ENCODE measurements at regions not wholly inside any gene's neighbourhood (a gene's known extent, or its start where the extent isn't known, plus 50 kb on each side); places are given as distances from the start of the nearest gene placed in this dataset.

DNA sequence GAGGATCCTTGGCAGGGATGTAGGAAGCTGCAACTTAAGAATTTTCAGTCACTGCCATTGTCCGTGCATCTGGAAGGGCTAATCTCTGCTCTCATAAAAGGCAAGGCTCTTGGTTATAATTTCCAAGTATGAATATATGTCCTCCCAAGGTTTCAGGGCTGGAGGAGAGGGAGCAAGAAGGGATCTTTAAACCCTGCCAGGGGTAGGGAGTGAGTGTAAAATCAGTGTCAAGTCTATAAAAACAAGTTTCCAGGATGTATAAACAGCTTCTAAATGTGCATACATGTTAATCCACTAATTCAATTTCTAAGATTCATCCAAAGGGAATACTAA is 110.2 kb upstream of the CYRIA start:
- in situ Hi-C loops (cut with HindIII; ENCODE audit: low pct_unique_long_range_greater_than_20kb, low sequenced_read_pairs) (no loop called here), intact Hi-C loops (cut with micrococcal nuclease; ENCODE audit: unreplicated experiment) (loop anchor here (10.0 kb wide), 2 partner anchors 369 to 899 kb away; no protein-coding TSS in a partner anchor)

DNA sequence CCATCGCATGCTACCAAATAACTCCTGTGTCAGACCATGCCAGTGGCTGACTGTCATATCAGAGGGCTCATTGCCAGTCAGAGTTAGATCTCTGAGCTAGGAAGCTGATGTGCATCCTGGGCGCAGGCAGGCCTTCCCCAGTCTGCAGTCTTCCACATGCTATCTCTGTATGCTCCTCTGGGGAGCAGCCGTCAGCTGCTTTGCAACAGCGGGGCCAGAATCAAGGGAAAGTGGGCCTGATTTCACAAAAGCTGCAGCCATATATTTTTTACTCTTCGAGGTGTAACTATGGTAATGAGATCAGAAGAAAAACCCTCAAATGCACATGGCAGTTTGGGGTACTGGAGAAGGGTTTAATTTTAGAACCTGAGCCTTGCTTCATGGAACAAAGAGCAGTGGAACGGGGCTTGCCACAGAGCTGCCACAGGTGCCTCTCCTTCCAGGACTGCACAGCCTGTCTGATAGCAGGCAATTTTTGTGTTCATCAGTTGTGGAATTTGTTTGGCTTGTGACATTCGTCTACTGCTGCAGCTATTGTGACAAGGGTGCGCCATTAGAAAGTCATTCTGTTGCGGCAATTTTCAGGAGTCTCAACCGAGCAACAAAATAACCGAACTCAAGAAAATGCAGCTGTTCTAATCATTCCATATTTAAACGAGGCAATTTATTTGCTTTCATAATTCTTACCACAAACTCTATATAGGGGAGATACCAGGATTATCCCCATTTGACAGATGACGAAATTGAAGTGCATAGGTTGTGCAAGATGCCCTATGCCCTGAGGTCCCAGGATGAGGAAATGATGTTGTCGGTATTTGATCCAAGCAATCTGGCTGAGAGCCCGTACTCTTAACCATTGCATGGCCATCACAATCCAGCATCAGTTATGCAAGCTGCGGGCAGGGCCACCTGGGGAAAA is 109.6 kb upstream of the CYRIA start:
- in situ Hi-C loops (cut with HindIII; ENCODE audit: low pct_unique_long_range_greater_than_20kb, low sequenced_read_pairs) (no loop called here), intact Hi-C loops (cut with micrococcal nuclease; ENCODE audit: unreplicated experiment) (loop anchor here (5.0 to 10.0 kb wide), 3 partner anchors 122 to 900 kb away; no protein-coding TSS in a partner anchor)
- Histone ChIP-seq H3K4me1 (ENCODE audit: control insufficient read depth, insufficient read depth, low read length) (no peaks in the 10 kb centered on the region), H3K36me3 (ENCODE audit: control insufficient read depth, insufficient read depth, low read length) (no peaks in the 10 kb centered on the region), H3K9me3 (ENCODE audit: control insufficient read depth, insufficient read depth, low read depth, low read length) (no peaks in the 10 kb centered on the region), H3K4me3 (ENCODE audit: low read depth in 2 of 2, low read length in 2 of 2) (no peak overlapping the region), H3K27me3 (ENCODE audit: control insufficient read depth, insufficient read depth, low read length) (no peaks in the 10 kb centered on the region), H3K27ac (ENCODE audit: low read length) (no peak overlapping the region)
- ATAC-seq (no peak), DNase-seq (ENCODE audit: low read depth, low spot score) (no peak)
- POLR2A ChIA-PET, result no interaction called here
- TF ChIP-seq TCF7L2 (IDR thresholded peaks at IDR 0.05; ENCODE audit: low read depth, low read length), result no peak
- no peak for TF ChIP-seq POLR2AphosphoS5 (IDR thresholded peaks at IDR 0.05; ENCODE audit: low read depth, low read length)
- TF ChIP-seq SIN3A (IDR thresholded peaks at IDR 0.05; ENCODE audit: borderline replicate concordance, insufficient read depth, low read depth, low read length), result no peak
- no peak for TF ChIP-seq CTCF (IDR thresholded peaks at IDR 0.05)
- no peak for TF ChIP-seq REST (IDR thresholded peaks at IDR 0.05; ENCODE audit: insufficient read depth in 1 of 2, low read depth in 2 of 2, low read length in 1 of 2)
- CTCF ChIA-PET, result no interaction called here
- no TSS peak for BruUV-seq (replicated peaks)

More for the DNA sequence above, 110.2 kb upstream of the CYRIA start:
- BruUV-seq (replicated peaks), result no TSS peak
- Histone ChIP-seq H3K27ac (ENCODE audit: low read length) (no peak overlapping the region), H3K4me1 (ENCODE audit: control insufficient read depth, insufficient read depth, low read length) (no peaks in the 10 kb centered on the region), H3K9me3 (ENCODE audit: control insufficient read depth, insufficient read depth, low read depth, low read length) (no peaks in the 10 kb centered on the region), H3K27me3 (ENCODE audit: control insufficient read depth, insufficient read depth, low read length) (no peaks in the 10 kb centered on the region), H3K4me3 (ENCODE audit: low read depth in 2 of 2, low read length in 2 of 2) (no peak overlapping the region), H3K36me3 (ENCODE audit: control insufficient read depth, insufficient read depth, low read length) (no peaks in the 10 kb centered on the region)
- DNase-seq (ENCODE audit: low read depth, low spot score) (no peak), ATAC-seq (no peak)
- ChIA-PET CTCF (no interaction called here), POLR2A (no interaction called here)
- TF ChIP-seq SIN3A (IDR thresholded peaks at IDR 0.05; ENCODE audit: borderline replicate concordance, insufficient read depth, low read depth, low read length) (no peak), POLR2AphosphoS5 (IDR thresholded peaks at IDR 0.05; ENCODE audit: low read depth, low read length) (no peak), REST (IDR thresholded peaks at IDR 0.05; ENCODE audit: insufficient read depth in 1 of 2, low read depth in 2 of 2, low read length in 1 of 2) (no peak), CTCF (IDR thresholded peaks at IDR 0.05) (no peak), TCF7L2 (IDR thresholded peaks at IDR 0.05; ENCODE audit: low read depth, low read length) (no peak)

Measured in Panc1 (cell line).